Esophagus squamous epithelium (tissue), 4 donors: ENCODE measurements at regions not wholly inside any gene's neighbourhood (a gene's known extent, or its start where the extent isn't known, plus 50 kb on each side); places are given as distances from the start of the nearest gene placed in this dataset.

Source experiments
- POLR2A ChIP-seq, 4 donors: fragments of 450-650 bp; IDR thresholded peaks; one replicate each; pipeline ENCODE4 v1.6.1; 2017; ENCODE audit warnings: antibody characterized with exemption in 4 of 4, mild to moderate bottlenecking in 4 of 4, moderate library complexity in 3 of 4
- TF ChIP-seq, protein P1 (sequence below), 6 experiments: fragments of 450-650 bp in 4 of 6; fragments of 200-600 bp in 2 of 6; sonication (generic) in 2 of 6; IDR thresholded peaks; one replicate each; pipeline ENCODE4 v1.5.1; 2016 to 2019; ENCODE audit warnings: antibody characterized with exemption in 6 of 6, mild to moderate bottlenecking in 4 of 6, moderate library complexity in 4 of 6

DNA sequence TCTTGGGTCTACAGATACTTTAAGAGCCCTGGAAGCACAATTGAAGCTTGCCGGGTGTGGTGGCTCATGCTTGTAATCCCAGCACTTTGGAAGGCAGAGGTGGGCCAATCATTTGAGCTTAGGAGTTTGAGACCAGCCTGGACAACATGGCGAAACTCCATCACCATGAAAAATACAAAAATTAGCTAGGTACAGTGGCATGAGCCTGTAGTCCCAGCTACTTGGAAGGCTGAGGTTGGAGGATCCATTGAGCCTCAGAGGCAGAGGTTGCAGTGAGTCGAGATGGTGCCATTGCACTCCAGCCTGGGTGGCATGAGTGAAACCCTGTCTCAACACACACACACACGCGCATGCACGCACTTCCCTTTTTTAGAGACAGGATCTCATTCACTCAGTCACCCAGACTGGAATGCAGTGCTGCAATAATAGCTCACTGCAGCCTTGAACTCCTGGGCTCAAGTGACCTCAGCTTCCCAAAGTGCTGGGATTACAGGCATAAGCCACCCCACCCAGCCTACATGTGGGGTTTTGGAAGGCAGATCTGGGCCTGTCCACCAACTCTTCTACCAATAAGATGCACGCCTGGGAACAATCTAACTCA, 182.5 kb upstream of the JARID2 start:
- TF ChIP-seq, protein P1, sequence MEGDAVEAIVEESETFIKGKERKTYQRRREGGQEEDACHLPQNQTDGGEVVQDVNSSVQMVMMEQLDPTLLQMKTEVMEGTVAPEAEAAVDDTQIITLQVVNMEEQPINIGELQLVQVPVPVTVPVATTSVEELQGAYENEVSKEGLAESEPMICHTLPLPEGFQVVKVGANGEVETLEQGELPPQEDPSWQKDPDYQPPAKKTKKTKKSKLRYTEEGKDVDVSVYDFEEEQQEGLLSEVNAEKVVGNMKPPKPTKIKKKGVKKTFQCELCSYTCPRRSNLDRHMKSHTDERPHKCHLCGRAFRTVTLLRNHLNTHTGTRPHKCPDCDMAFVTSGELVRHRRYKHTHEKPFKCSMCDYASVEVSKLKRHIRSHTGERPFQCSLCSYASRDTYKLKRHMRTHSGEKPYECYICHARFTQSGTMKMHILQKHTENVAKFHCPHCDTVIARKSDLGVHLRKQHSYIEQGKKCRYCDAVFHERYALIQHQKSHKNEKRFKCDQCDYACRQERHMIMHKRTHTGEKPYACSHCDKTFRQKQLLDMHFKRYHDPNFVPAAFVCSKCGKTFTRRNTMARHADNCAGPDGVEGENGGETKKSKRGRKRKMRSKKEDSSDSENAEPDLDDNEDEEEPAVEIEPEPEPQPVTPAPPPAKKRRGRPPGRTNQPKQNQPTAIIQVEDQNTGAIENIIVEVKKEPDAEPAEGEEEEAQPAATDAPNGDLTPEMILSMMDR (IDR thresholded peaks at IDR 0.05), result no peak
- no peak for TF ChIP-seq POLR2A (IDR thresholded peaks at IDR 0.05)
